Activated CD4-positive, alpha-beta T cell treated with anti-CD3 and anti-CD28 coated beads, Interleukin-2, Interleukin-6, amounts not matched to agents 100 ng/mL and 50 ng/mL, durations not matched to agents 16 hours and 8 hours (primary cell): ENCODE measurements at regions not wholly inside any gene's neighbourhood (a gene's known extent, or its start where the extent isn't known, plus 50 kb on each side); places are given as distances from the start of the nearest gene placed in this dataset.

Experiments used
- DNase-seq: peaks from one replicate; pipeline ENCODE4 v3.0.0-alpha.2; 2020

- DNase-seq, result no peak
These were observed 360.6 kb downstream of the TDRD3 start for GRCh38 chr13:60757501-60758215.

- no peak for DNase-seq
These were observed 359.3 kb downstream of the TDRD3 start for GRCh38 chr13:60756306-60756705.

- no peak for DNase-seq
These were observed 358.6 kb downstream of the TDRD3 start for GRCh38 chr13:60755380-60756163.

- no peak for DNase-seq
These were observed 357.4 kb downstream of the TDRD3 start for GRCh38 chr13:60754211-60755090.

- DNase-seq, result no peak
These were observed 356.6 kb downstream of the TDRD3 start for GRCh38 chr13:60753641-60754040.

GRCh38 chr13:60745343-60745742 lies 348.3 kb downstream of the TDRD3 start:
- DNase-seq, result no peak

GRCh38 chr13:60733933-60734332 lies 336.9 kb downstream of the TDRD3 start:
- DNase-seq, result no peak

- no peak for DNase-seq
These were observed 330.1 kb downstream of the TDRD3 start for GRCh38 chr13:60727140-60727539.

- DNase-seq, result no peak
These were observed 324.0 kb downstream of the TDRD3 start for GRCh38 chr13:60721063-60721462.

- no peak for DNase-seq
These were observed 323.6 kb downstream of the TDRD3 start for GRCh38 chr13:60720590-60720989.

- DNase-seq, result no peak
These were observed 319.3 kb downstream of the TDRD3 start for GRCh38 chr13:60716313-60716712.

GRCh38 chr13:60707878-60708277 lies 310.9 kb downstream of the TDRD3 start:
- DNase-seq, result no peak

GRCh38 chr13:60701895-60702294 lies 304.9 kb downstream of the TDRD3 start:
- DNase-seq, result no peak

- DNase-seq, result no peak
These were observed 304.0 kb downstream of the TDRD3 start for GRCh38 chr13:60700994-60701393.

- no peak for DNase-seq
These were observed 302.6 kb downstream of the TDRD3 start for GRCh38 chr13:60699636-60700035.

GRCh38 chr13:60696602-60697001 lies 299.6 kb downstream of the TDRD3 start:
- no peak for DNase-seq

GRCh38 chr13:60691268-60691667 lies 294.2 kb downstream of the TDRD3 start:
- DNase-seq, result no peak

GRCh38 chr13:60690604-60691003 lies 293.6 kb downstream of the TDRD3 start:
- no peak for DNase-seq

GRCh38 chr13:60689571-60689970 lies 292.6 kb downstream of the TDRD3 start:
- no peak for DNase-seq

GRCh38 chr13:60689076-60689475 lies 292.1 kb downstream of the TDRD3 start:
- no peak for DNase-seq

- DNase-seq, result no peak
These were observed 283.1 kb downstream of the TDRD3 start for GRCh38 chr13:60679928-60680694.

GRCh38 chr13:60679131-60679530 lies 282.1 kb downstream of the TDRD3 start:
- DNase-seq, result no peak

GRCh38 chr13:60671386-60671785 lies 274.4 kb downstream of the TDRD3 start:
- DNase-seq, result no peak
